HCT116 (cell line): ENCODE measurements at regions not wholly inside any gene's neighbourhood (a gene's known extent, or its start where the extent isn't known, plus 50 kb on each side); places are given as distances from the start of the nearest gene placed in this dataset.
"Not testable (repeated sequence)": the region's sequence is repeated elsewhere in the genome, so short reads cannot be mapped to it uniquely, and the experiment has no call there.

Experiments used
- ATAC-seq: fragments of 200-7000 bp; cut with Tn5 transposase; 2 replicates; pipeline ENCODE4 v1.9.1; 2020; ENCODE audit warnings: mild to moderate bottlenecking, moderate library complexity
- BruUV-seq: library from RNA; stranded (reverse); fragments of 400-500 nt; replicated peaks from 2 replicates; lab custom pipeline; 2021; lab: Mats Ljungman, UMichigan
- CTCF ChIA-PET: fragments of 300-600 bp; sonication (Branson Sonifier 250); formaldehyde crosslinking; loops from one replicate; lab custom pipeline; 2021; ENCODE audit warnings: antibody characterized with exemption; lab: Charles Lee
- POLR2A ChIA-PET: fragments of 300-600, 350-600 bp; sonication (Branson Sonifier 250); formaldehyde crosslinking; loops from one replicate; lab custom pipeline; 2021; ENCODE audit warnings: antibody characterized with exemption; lab: Charles Lee
- RAD21 ChIA-PET, 2 experiments: fragments of 300-600 bp; sonication (Branson Sonifier 250); formaldehyde crosslinking; loops; one replicate each; lab custom pipeline; 2023; ENCODE audit warnings: low total read pairs in 2 of 2; ENCODE audit not compliant: uncharacterized antibody in 2 of 2, unreplicated experiment in 2 of 2, low non-redundant PET in 1 of 2; lab: Charles Lee
- DNase-seq: peaks from one replicate; pipeline ENCODE4 v3.0.0-alpha.2; 2010; ENCODE audit warnings: low read depth, low spot score
- H2AFZ ChIP-seq: fragments of 200-600 bp; shearing (Covaris generic), sonication (generic); 2 replicates; pipeline ENCODE4 v1.6.1; 2017; ENCODE audit warnings: low read depth, mixed run types, mixed read lengths, antibody characterized with exemption, low read length; ENCODE audit not compliant: poor library complexity, severe bottlenecking
- H3K27ac ChIP-seq: 2 replicates; pipeline ENCODE4 v1.5.1; 2012; ENCODE audit warnings: low read depth, low read length
- H3K27me3 ChIP-seq: fragments of 200-600 bp; sonication (generic); 2 replicates; pipeline ENCODE4 v1.6.1; 2016; ENCODE audit warnings: mixed run types, low read length, mixed read lengths; ENCODE audit not compliant: insufficient read depth
- H3K36me3 ChIP-seq, 2 experiments: fragments of 200-500 bp in 1 of 2; fragments of 200-600 bp in 1 of 2; sonication (Bioruptor generic) in 1 of 2; sonication (generic) in 1 of 2; 2 replicates each; pipeline versions ENCODE4 v1.5.1 to v1.6.1; 2014 to 2016; ENCODE audit warnings: low read length in 2 of 2, inconsistent platforms in 1 of 2, mixed read lengths in 1 of 2, mixed run types in 1 of 2; ENCODE audit not compliant: insufficient read depth in 2 of 2, control insufficient read depth in 1 of 2
- H3K4me1 ChIP-seq, 2 experiments: fragments of 200-600 bp in 1 of 2; sonication (generic) in 1 of 2; 2 replicates each; pipeline versions ENCODE4 v1.5.1 to v1.6.1; 2012 to 2017; ENCODE audit warnings: low read length in 2 of 2, inconsistent platforms in 1 of 2, mild to moderate bottlenecking in 1 of 2, mixed read lengths in 1 of 2, mixed run types in 1 of 2, moderate library complexity in 1 of 2; ENCODE audit not compliant: insufficient read depth in 2 of 2, control insufficient read depth in 1 of 2
- H3K4me2 ChIP-seq: fragments of 200-600 bp; sonication (generic); 2 replicates; pipeline ENCODE4 v1.6.1; 2017; ENCODE audit warnings: mixed run types, low read length, mixed read lengths
- H3K4me3 ChIP-seq, 2 experiments: fragments of 200-600 bp in 1 of 2; sonication (generic) in 1 of 2; replicated peaks in 1 of 2; 2 replicates each; pipeline ENCODE4 v1.5.1; 2011 to 2016; ENCODE audit warnings: low read length in 2 of 2, control low read depth in 1 of 2, low read depth in 1 of 2, mild to moderate bottlenecking in 1 of 2, mixed read lengths in 1 of 2, mixed run types in 1 of 2
- H3K79me2 ChIP-seq: fragments of 200-600 bp; sonication (generic); 2 replicates; pipeline ENCODE4 v1.6.1; 2017; ENCODE audit warnings: mild to moderate bottlenecking, mixed run types, low read length, moderate library complexity, mixed read lengths; ENCODE audit not compliant: insufficient read depth
- H3K9ac ChIP-seq: fragments of 200-600 bp; sonication (generic); 2 replicates; pipeline ENCODE4 v1.6.1; 2016; ENCODE audit warnings: low read length, mixed read lengths
- H3K9me2 ChIP-seq: fragments of 200-600 bp; sonication (generic), shearing (Covaris generic); 2 replicates; pipeline ENCODE4 v1.6.1; 2017; ENCODE audit warnings: mixed run types, mild to moderate bottlenecking, moderate library complexity; ENCODE audit not compliant: insufficient read depth
- H3K9me3 ChIP-seq, 2 experiments: fragments of 200-500 bp in 1 of 2; fragments of 200-600 bp in 1 of 2; sonication (Bioruptor generic) in 1 of 2; sonication (generic) in 1 of 2; 2 replicates each; pipeline ENCODE4 v1.6.1; 2014 to 2017; ENCODE audit warnings: low read length in 2 of 2, mixed read lengths in 2 of 2, inconsistent platforms in 1 of 2, low read depth in 1 of 2, mild to moderate bottlenecking in 1 of 2, mixed run types in 1 of 2, moderate library complexity in 1 of 2; ENCODE audit not compliant: control insufficient read depth in 1 of 2, insufficient read depth in 1 of 2
- H4K20me1 ChIP-seq: fragments of 200-600 bp; sonication (generic), shearing (Covaris generic); 2 replicates; pipeline ENCODE4 v1.6.1; 2017; ENCODE audit warnings: mixed run types, mild to moderate bottlenecking, moderate library complexity; ENCODE audit not compliant: insufficient read depth
- ATF3 ChIP-seq: IDR thresholded peaks from 2 replicates; pipeline ENCODE4 v1.6.1; 2012
- CEBPB ChIP-seq: IDR thresholded peaks from 2 replicates; pipeline ENCODE4 v1.6.1; 2012; ENCODE audit warnings: low read depth
- EZH2 ChIP-seq: fragments of 200-600 bp; sonication (generic); IDR thresholded peaks from 2 replicates; pipeline ENCODE4 v1.6.1; 2017; ENCODE audit warnings: antibody characterized with exemption, mixed run types
- EZH2phosphoT487 ChIP-seq: fragments of 200-600 bp; IDR thresholded peaks from 2 replicates; pipeline ENCODE4 v1.6.1; 2018; ENCODE audit warnings: antibody characterized with exemption, borderline replicate concordance
- FOSL1 ChIP-seq: IDR thresholded peaks from 2 replicates; pipeline ENCODE4 v1.6.1; 2012; ENCODE audit warnings: low read depth
- RAD21 ChIP-seq: IDR thresholded peaks from 2 replicates; pipeline ENCODE4 v1.6.1; 2012; ENCODE audit warnings: low read depth, mild to moderate bottlenecking
- SIN3A ChIP-seq: IDR thresholded peaks from 2 replicates; pipeline ENCODE4 v1.6.1; 2012; ENCODE audit warnings: low read depth
- SP1 ChIP-seq: IDR thresholded peaks from 2 replicates; pipeline ENCODE4 v1.6.1; 2012; ENCODE audit warnings: low read depth
- ZNF274 ChIP-seq: fragments of 200-500 bp; sonication (Bioruptor generic); IDR thresholded peaks from 2 replicates; pipeline ENCODE4 v1.6.1; 2014; ENCODE audit warnings: mild to moderate bottlenecking, low read depth, low read length, inconsistent platforms
- intact Hi-C: fragments of 100-400 bp; cut with micrococcal nuclease; formaldehyde crosslinking; loops from 2 replicates; pipeline ENCODE4 v1.10.0; 2022
- TF ChIP-seq, protein P1 (sequence below), 3 experiments: fragments of 200-600 bp in 1 of 3; sonication (generic) in 1 of 3; IDR thresholded peaks in 2 of 3; conservative IDR thresholded peaks in 1 of 3; 2 replicates each; pipeline ENCODE4 v1.5.1; 2012 to 2017; ENCODE audit warnings: low read depth in 2 of 3, low read length in 2 of 3, antibody characterized with exemption in 1 of 3, borderline replicate concordance in 1 of 3, control low read depth in 1 of 3, mild to moderate bottlenecking in 1 of 3, mixed read lengths in 1 of 3, mixed run types in 1 of 3, moderate library complexity in 1 of 3; ENCODE audit not compliant: insufficient read depth in 1 of 3
- TF ChIP-seq, protein P2 (sequence below): IDR thresholded peaks from 2 replicates; pipeline ENCODE4 v1.6.1; 2012

- ChIA-PET RAD21 (no interaction called here), CTCF (no interaction called here), POLR2A (no interaction called here)
- Histone ChIP-seq H3K9me3 (no peaks in the 10 kb centered on the region), H2AFZ (no peak overlapping the region), H3K4me2 (no peak overlapping the region), H3K4me1 (peaks cover 0 to 8% of the 10 kb centered on the region in 2 experiments; a peak in 1 of 4 replicates), H3K27me3 (no peaks in the 10 kb centered on the region), H3K27ac (no peak overlapping the region), H3K9me2 (no peaks in the 10 kb centered on the region), H3K79me2 (no peaks in the 10 kb centered on the region), H3K4me3 (no peak overlapping the region), H3K36me3 (no peaks in the 10 kb centered on the region), H3K9ac (no peak overlapping the region), H4K20me1 (no peaks in the 10 kb centered on the region)
- ATAC-seq (no peak), DNase-seq (no peak)
- intact Hi-C loops = no loop called here
- peak; percentile 20; the same call in 1 of the 2 replicates for TF ChIP-seq RAD21
- TF ChIP-seq SP1 = no peak
- BruUV-seq = no TSS peak
These were observed 126.8 kb upstream of the SMLR1 start for GRCh38 chr6:130700397-130700796.

- Histone ChIP-seq H3K4me1 (no peaks in the 10 kb centered on the region), H3K9ac (no peak overlapping the region), H3K9me2 (no peaks in the 10 kb centered on the region), H3K79me2 (no peaks in the 10 kb centered on the region), H2AFZ (peak overlapping the region; percentile 26), H3K9me3 (no peaks in the 10 kb centered on the region), H3K27ac (no peak overlapping the region), H3K4me3 (no peak overlapping the region), H3K36me3 (no peaks in the 10 kb centered on the region), H3K4me2 (no peak overlapping the region), H3K27me3 (no peaks in the 10 kb centered on the region), H4K20me1 (no peaks in the 10 kb centered on the region)
- no TSS peak for BruUV-seq
- intact Hi-C loops = no loop called here
- RAD21 ChIA-PET = no interaction called here
- DNase-seq (no peak), ATAC-seq (no peak)
- TF ChIP-seq ATF3 = no peak
- no peak for TF ChIP-seq ZNF274
- no peak for TF ChIP-seq EZH2phosphoT487
- TF ChIP-seq CEBPB = no peak
- TF ChIP-seq, protein P1, sequence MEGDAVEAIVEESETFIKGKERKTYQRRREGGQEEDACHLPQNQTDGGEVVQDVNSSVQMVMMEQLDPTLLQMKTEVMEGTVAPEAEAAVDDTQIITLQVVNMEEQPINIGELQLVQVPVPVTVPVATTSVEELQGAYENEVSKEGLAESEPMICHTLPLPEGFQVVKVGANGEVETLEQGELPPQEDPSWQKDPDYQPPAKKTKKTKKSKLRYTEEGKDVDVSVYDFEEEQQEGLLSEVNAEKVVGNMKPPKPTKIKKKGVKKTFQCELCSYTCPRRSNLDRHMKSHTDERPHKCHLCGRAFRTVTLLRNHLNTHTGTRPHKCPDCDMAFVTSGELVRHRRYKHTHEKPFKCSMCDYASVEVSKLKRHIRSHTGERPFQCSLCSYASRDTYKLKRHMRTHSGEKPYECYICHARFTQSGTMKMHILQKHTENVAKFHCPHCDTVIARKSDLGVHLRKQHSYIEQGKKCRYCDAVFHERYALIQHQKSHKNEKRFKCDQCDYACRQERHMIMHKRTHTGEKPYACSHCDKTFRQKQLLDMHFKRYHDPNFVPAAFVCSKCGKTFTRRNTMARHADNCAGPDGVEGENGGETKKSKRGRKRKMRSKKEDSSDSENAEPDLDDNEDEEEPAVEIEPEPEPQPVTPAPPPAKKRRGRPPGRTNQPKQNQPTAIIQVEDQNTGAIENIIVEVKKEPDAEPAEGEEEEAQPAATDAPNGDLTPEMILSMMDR (IDR thresholded peaks at IDR 0.05 in 2 of 3, conservative IDR thresholded peaks at IDR 0.05 in 1 of 3; ENCODE audit: borderline replicate concordance in 1 of 3, insufficient read depth in 1 of 3, low read depth in 2 of 3, low read length in 2 of 3) = no peak
- TF ChIP-seq FOSL1 = no peak
- TF ChIP-seq EZH2 = no peak
- TF ChIP-seq SIN3A = no peak
- TF ChIP-seq, protein P2, sequence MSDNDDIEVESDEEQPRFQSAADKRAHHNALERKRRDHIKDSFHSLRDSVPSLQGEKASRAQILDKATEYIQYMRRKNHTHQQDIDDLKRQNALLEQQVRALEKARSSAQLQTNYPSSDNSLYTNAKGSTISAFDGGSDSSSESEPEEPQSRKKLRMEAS = no peak
- CTCF ChIA-PET = interaction anchor here (2.2 kb wide), 1 partner anchor 10 kb away, joined by 8 read pairs; no protein-coding TSS in a partner anchor
- POLR2A ChIA-PET = no interaction called here
These were observed 118.9 kb upstream of the SMLR1 start for GRCh38 chr6:130708338-130708737.

- H3K36me3 ChIP-seq, BruUV-seq, H3K9ac ChIP-seq, CTCF ChIA-PET, intact Hi-C loops, H4K20me1 ChIP-seq, H3K9me3 ChIP-seq, H3K79me2 ChIP-seq, RAD21 ChIA-PET, DNase-seq, H3K9me2 ChIP-seq, H3K4me3 ChIP-seq, POLR2A ChIA-PET, H3K4me1 ChIP-seq, H2AFZ ChIP-seq, ATAC-seq, H3K4me2 ChIP-seq, H3K27me3 ChIP-seq, H3K27ac ChIP-seq: not testable (repeated sequence)
These were observed 115.6 kb upstream of the SMLR1 start for GRCh38 chr6:130711641-130712040.
